B cell (primary cell): ENCODE measurements at regions not wholly inside any gene's neighbourhood (a gene's known extent, or its start where the extent isn't known, plus 50 kb on each side); places are given as distances from the start of the nearest gene placed in this dataset.

Source experiments
- CTCF ChIP-seq: fragments of 200-600 bp; IDR thresholded peaks from one replicate; pipeline ENCODE4 v1.8.0; 2022; ENCODE audit warnings: antibody characterized with exemption, mild to moderate bottlenecking
- EZH2 ChIP-seq: IDR thresholded peaks from 2 replicates; pipeline ENCODE4 v1.6.1; 2012; ENCODE audit warnings: borderline replicate concordance, low read depth, mild to moderate bottlenecking, moderate library complexity, low read length; ENCODE audit not compliant: insufficient read depth, poor library complexity, severe bottlenecking

GRCh38 chr1:218933513-218933912 is 240.2 kb upstream of the LYPLAL1 start:
- no peak for TF ChIP-seq CTCF
- no peak for TF ChIP-seq EZH2
